ENCODE measurements at regions not wholly inside any gene's neighbourhood (a gene's known extent, or its start where the extent isn't known, plus 50 kb on each side); places are given as distances from the start of the nearest gene placed in this dataset.
A peak's percentile ranks its signal among the peaks of the same experiment; 100 is the strongest.
"Not testable (repeated sequence)": the region's sequence is repeated elsewhere in the genome, so short reads cannot be mapped to it uniquely, and the experiment has no call there.

DNA sequence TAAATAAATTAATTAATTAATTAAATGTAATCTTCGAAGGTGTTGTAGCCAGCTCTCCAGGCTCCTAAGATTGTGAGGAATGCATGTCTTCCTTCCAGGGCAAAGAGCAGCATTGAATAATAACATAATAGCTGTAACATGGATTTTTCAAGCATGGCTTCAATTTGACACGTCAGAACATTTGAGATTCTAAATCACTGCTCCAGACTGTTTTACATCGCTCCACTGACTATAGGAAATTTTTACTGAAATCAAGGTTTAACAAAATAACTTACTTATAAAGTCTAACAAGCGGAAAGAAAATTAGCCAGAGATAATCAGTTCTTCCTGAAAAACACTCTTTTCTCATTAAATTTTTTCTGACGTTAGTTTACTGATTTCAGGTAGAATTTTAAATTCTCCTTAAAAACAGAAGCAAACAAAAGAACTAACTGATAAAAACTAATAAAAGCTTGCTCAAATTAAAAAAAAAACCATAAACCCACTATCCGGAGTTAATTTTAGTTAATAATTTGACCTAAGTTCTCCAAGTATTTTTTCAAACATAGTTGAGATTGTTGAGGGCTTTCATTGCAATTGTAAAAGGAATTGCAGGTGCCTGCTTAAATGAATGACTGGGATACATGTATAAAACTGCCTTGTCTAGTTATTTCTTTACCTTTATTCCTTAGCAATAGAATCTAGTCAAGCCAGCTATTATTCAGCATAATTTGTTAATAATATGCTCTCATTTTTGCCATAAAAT, 51.2 kb upstream of the SGCE start:
- no peak for DNase-seq

DNA sequence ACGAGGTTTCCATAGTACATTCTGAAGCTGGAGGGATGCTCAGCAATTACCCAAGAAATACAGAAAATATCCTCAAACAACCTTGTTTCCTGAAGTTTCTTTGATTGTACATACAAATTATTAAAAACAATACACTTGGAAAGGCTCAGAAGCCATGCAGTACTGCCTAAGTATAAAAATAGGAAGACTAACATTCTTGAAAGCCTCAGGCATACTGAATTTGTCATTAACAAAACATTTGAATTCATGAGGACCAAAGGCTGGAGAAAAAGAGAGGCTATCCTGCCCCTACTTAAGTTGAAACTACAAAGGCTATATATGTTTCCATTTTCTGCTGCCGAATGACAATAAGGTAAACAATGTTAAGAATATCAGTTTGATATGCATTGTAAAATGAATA, 54.3 kb upstream of the SGCE start:
- DNase-seq, result no peak

DNA sequence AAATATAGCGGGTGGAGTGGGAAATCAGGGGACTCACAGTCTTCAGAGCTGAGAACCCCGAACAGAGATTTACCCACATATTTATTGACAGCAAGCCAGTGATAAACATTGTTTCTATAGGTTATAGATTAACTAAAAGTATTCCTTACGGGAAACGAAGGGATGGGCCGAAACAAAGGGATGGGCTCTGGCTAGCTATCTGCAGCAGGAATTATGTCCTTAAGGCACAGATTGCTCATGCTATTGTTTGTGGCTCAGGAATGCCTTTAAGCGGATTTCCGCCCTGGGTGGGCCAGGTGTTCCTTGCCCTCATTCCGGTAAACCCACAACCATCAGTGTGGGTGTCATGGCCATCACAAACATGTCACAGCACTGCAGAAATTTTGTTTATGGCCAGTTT, 66.4 kb upstream of the SGCE start:
- DNase-seq, result not testable (repeated sequence)

GRCh38 chr7:94728893-94729292, 73.0 kb upstream of the SGCE start:
- not testable (repeated sequence) for DNase-seq

DNA sequence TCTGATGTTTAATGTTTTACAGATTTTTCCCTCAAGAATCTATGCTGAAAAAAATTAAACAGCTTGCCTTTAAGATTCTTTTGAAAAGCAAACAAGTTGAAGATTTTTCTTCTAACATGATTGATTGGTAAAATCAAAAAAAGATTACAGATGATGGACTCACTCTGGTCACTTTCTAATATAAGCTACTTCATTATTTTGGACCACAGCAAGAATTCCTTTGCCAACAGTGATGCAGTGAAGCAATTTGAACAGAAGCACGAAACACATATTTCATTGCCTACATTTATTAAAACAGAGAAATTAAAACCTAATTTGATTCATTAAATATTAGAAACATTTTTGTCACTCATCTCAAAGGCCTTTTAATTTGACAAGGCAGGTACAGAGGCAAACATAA, 82.1 kb upstream of the SGCE start:
- no peak for DNase-seq

DNA sequence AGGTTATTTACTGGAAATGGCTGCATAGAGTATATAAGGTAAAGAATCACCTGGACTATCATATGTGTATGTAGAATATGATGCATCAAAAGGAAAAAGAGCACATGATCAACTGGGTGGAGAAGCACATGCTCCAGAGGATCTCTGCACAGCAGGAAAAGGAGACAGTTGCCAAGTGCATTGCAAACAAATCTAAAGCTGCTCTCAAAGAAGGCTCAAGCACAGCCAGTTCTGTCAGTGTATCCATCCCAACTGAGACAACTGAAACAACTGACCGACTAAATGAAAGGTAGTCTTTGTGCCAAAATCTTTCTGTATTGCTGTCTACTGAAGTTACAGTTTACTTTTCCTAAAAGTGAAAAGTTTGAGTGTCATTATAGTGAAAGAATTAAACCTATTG, 83.2 kb upstream of the SGCE start:
- no peak for DNase-seq

- no peak for DNase-seq
These were observed 84.6 kb upstream of the SGCE start for GRCh38 chr7:94740509-94740908.

GRCh38 chr7:94741179-94741578, 85.2 kb upstream of the SGCE start:
- DNase-seq, result peak; percentile 64

GRCh38 chr7:94748376-94748775, 92.4 kb upstream of the SGCE start:
- DNase-seq, result no peak

- no peak for DNase-seq
These were observed 104.6 kb upstream of the SGCE start for GRCh38 chr7:94760446-94761100.

DNA sequence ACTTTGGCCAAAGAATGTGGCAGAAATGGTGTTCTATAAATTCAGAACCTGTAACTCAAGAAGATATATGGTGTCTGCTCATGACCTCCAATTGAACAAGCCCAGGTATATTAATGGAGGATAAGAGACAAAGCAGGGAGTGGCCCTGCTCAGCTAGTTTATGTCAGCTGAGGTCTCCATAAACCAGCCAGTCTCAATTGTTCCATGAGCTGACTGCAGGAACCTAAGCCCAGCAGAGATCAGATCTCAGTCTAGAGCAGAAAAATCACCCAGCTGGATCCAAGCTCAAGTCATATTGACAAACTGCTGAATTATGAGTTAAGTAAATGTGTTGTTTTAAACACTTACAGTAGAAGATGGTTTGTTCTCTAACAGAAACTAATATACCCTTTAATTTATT, 105.5 kb upstream of the SGCE start:
- no peak for DNase-seq

GRCh38 chr7:94763268-94763667, 107.3 kb upstream of the SGCE start:
- no peak for DNase-seq

GRCh38 chr7:94769724-94770123, 113.8 kb upstream of the SGCE start:
- no peak for DNase-seq

DNA sequence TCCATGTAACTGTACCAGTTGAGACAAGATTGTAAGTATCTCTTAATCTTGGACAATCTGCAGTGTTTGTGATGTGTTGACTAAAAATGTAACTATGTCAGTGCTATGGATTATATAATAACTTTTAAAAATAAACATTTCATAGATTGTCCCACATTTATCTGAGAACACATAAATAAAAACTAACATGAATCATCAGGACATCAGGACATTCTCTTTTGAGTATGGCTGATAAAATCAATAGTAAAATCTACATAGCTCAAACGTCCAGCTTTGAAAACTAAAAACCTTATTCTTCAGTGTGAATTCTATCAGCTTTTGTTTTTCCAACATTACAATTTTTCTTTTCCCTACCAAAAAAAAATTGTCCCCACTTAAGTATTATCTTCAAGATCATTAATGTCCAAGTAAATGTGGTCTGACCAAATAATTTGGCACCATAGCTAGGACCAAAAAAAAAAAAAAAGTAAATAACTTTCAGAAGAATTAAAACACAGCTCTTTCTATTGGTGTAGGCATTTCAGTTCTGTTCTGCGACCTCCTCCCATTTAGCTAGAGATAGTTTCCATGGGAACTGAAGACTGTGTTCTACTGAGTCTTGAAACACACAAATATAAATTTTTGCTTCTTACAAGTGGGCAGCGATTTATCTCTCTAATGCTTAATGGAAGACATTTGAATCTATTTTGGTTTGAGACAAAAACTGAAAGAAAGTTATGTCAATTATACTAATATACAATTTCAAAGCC, 123.0 kb upstream of the SGCE start:
- peak; percentile 57 for DNase-seq

DNA sequence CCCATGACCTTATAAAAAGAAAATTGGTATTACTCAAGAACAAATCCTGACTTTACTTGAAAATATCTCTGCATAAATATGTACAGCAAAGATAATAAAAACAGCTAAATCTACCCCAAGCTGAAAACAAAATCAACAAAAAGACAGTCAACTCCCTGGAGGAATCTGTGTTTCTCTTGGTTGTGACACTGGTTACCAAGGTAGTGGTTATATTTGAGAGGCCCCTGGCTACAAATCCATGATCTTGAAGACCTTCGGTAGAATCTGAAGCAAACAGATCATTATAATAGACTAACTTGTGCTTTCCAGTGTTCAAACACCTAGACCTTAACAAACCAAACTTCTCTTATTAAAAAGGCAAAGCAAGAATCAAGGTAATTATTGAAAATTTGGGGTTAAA, 123.9 kb upstream of the SGCE start:
- no peak for DNase-seq

- no peak for DNase-seq
These were observed 125.3 kb upstream of the SGCE start for GRCh38 chr7:94781236-94781635.

DNA sequence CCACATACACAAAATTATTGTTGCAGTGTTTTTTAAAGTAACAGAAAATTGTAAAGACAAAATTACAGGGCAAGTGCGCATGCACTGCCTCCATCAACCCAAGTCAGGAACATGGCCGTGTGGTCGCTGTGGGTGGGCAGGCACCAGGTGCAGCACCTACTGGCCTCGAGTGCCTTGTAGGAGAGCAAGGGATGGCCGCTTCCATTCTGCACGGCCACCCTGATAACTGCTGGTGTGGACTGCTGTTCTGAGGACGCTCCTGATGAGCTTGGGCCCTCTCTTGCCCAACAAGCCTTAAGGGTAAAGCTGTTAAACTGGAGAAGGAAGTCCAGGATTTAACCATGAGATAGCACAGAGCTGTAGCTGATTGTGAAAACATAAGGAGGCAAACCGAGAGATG, 124.6 kb upstream of the PPP1R9A start:
- DNase-seq, result no peak

DNA sequence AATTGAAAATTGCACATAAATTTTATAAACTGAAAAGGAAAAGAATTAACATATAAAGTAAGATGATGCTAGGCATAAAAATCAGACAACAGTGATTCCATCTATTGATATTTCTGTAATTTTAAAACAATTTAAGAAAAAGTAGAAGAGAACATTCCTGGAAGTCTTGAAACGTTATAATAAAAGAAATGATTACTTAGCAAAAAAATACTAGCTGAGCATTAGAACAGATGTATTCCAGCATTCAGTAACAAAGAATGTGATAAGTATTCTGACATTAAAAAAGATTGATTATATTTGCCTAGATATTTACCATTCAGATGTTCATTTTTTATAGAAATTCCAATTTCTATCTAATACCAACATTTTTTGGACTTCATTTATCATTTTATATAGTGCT, 120.1 kb upstream of the PPP1R9A start:
- no peak for DNase-seq

GRCh38 chr7:94788378-94788777, 119.0 kb upstream of the PPP1R9A start:
- DNase-seq, result not testable (repeated sequence)

- DNase-seq, result no peak
These were observed 115.2 kb upstream of the PPP1R9A start for GRCh38 chr7:94792241-94792640.

DNA sequence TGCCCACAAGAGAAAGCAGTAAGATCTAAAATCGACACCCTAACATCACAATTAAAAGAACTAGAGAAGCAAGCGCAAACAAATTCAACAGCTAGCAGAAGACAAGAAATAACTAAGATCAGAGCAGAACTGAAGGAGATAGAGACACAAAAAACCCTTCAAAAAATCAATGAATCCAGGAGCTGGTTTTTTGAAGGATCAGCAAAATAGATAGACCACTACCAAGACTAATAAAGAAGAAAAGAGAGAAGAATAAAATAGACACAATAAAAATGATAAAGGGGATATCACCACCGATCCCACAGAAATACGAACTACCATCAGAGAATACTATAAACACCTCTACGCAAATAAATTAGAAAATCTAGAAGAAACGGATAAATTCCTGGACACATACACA, 110.0 kb upstream of the PPP1R9A start:
- not testable (repeated sequence) for DNase-seq

- DNase-seq, result no peak
These were observed 103.6 kb upstream of the PPP1R9A start for GRCh38 chr7:94803821-94804220.

GRCh38 chr7:94808673-94809072, 98.7 kb upstream of the PPP1R9A start:
- DNase-seq, result not testable (repeated sequence)

DNA sequence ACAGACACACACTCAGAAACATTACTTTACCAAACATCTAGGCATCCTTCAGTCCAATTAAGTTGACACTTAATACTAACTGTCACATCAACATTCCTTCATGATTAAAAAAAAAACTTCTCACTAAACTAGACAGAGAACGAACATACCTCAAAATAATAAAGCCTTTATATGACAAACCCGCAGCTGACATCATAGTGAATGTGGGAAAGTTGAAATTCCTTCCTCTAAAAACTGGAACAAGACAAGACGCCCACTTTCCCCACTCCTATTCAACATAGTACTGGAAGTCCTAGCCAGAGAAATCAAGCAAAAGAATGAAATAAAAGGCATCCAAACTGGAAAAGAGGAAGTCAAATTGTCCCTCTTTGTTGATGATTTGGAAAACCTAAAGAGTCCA, 96.9 kb upstream of the PPP1R9A start:
- no peak for DNase-seq

All from OCI-M1 (cell line).